Thyroid gland (tissue), 4 donors: ENCODE measurements at regions not wholly inside any gene's neighbourhood (a gene's known extent, or its start where the extent isn't known, plus 50 kb on each side); places are given as distances from the start of the nearest gene placed in this dataset.

Experiments used
- CTCF ChIP-seq, 6 experiments: fragments of 200-600 bp in 3 of 6; fragments of 450-650 bp in 3 of 6; sonication (generic) in 3 of 6; IDR thresholded peaks; one replicate each; pipeline ENCODE4 v1.5.1; 2016 to 2019; ENCODE audit warnings: antibody characterized with exemption in 6 of 6, mild to moderate bottlenecking in 2 of 6, inconsistent platforms in 1 of 6, moderate library complexity in 1 of 6
- POLR2A ChIP-seq, 2 donors: fragments of 450-650 bp; IDR thresholded peaks; one replicate each; pipeline ENCODE4 v1.6.1; 2017; ENCODE audit warnings: antibody characterized with exemption in 2 of 2, mild to moderate bottlenecking in 2 of 2, moderate library complexity in 1 of 2

DNA sequence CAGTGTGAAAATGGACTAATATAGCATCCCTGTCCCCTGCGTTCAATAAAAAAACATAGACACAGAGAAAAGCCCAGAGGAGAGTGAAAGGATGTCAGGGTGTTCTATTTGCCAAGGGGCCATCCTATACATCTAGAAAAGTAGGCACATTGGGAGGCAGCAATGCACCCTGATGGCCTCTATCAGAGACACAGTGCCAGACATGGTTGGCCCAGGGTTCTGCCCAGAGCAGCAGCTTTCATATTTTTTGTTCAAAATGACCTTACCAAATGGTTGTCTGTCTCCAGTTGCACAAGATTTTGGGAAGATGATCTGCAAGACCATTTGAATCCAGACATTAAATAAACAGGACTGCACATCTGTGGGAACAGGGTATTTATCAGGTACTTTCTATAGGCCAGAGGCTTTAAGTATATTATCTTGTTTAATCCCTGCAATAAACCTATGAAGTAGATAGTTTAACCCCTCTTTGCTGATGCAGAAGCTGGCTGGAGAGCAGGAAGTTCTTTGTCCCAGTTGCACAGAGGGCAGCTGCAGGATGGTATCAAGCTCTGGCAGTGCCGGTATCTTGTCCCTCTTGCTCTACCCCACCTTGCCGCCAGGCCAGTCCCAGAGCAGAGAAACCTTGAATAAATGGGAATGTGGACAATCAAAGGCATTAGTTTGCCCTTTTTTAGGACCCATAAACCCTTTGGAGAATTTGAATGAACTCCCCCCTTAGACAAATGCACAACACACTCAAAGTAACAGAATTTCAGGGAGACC lies 171.8 kb upstream of the PWP1 start:
- TF ChIP-seq CTCF (IDR thresholded peaks at IDR 0.05) (no peak), POLR2A (IDR thresholded peaks at IDR 0.05) (no peak)
